Activated naive CD4-positive, alpha-beta T cell treated with anti-CD3 and anti-CD28 coated beads, Interleukin-2, amount 50 U/mL, for 16 hours (primary cell): ENCODE measurements at regions not wholly inside any gene's neighbourhood (a gene's known extent, or its start where the extent isn't known, plus 50 kb on each side); places are given as distances from the start of the nearest gene placed in this dataset.

ENCODE experiments used
- DNase-seq: peaks from one replicate; pipeline ENCODE4 v3.0.0-alpha.2; 2020

- DNase-seq = no peak
These were observed 54.0 kb downstream of the C11orf91 start for GRCh38 chr11:33646629-33647028.

GRCh38 chr11:33646168-33646567 is 54.5 kb downstream of the C11orf91 start:
- no peak for DNase-seq

GRCh38 chr11:33645686-33646085 is 54.9 kb downstream of the C11orf91 start:
- DNase-seq = no peak

GRCh38 chr11:33643167-33643824 is 57.3 kb downstream of the C11orf91 start:
- DNase-seq = no peak

- DNase-seq = no peak
These were observed 58.0 kb downstream of the C11orf91 start for GRCh38 chr11:33642461-33643166.

GRCh38 chr11:33640730-33641371 is 59.8 kb downstream of the C11orf91 start:
- DNase-seq = no peak

- no peak for DNase-seq
These were observed 62.0 kb downstream of the C11orf91 start for GRCh38 chr11:33638608-33639007.

- no peak for DNase-seq
These were observed 64.5 kb downstream of the C11orf91 start for GRCh38 chr11:33636104-33636503.

- DNase-seq = no peak
These were observed 65.5 kb downstream of the C11orf91 start for GRCh38 chr11:33635161-33635560.

GRCh38 chr11:33634291-33634834 is 66.3 kb downstream of the C11orf91 start:
- no peak for DNase-seq

- DNase-seq = no peak
These were observed 67.2 kb downstream of the C11orf91 start for GRCh38 chr11:33633251-33634003.

- DNase-seq = no peak
These were observed 68.9 kb downstream of the C11orf91 start for GRCh38 chr11:33631749-33632091.

GRCh38 chr11:33630936-33631748 is 69.5 kb downstream of the C11orf91 start:
- DNase-seq = no peak

GRCh38 chr11:33624083-33624482 is 76.5 kb downstream of the C11orf91 start:
- DNase-seq = no peak

- DNase-seq = no peak
These were observed 77.8 kb downstream of the C11orf91 start for GRCh38 chr11:33622806-33623205.

GRCh38 chr11:33622186-33622585 is 78.4 kb downstream of the C11orf91 start:
- DNase-seq = no peak

GRCh38 chr11:33620423-33621171 is 80.0 kb downstream of the C11orf91 start:
- no peak for DNase-seq

GRCh38 chr11:33618956-33619355 is 81.7 kb downstream of the C11orf91 start:
- no peak for DNase-seq

GRCh38 chr11:33618351-33618710 is 82.3 kb downstream of the C11orf91 start:
- DNase-seq = no peak

GRCh38 chr11:33617672-33618350 is 82.8 kb downstream of the C11orf91 start:
- DNase-seq = no peak

- DNase-seq = no peak
These were observed 84.1 kb downstream of the C11orf91 start for GRCh38 chr11:33616552-33616951.
